GM19463 (cell line): ENCODE measurements at regions not wholly inside any gene's neighbourhood (a gene's known extent, or its start where the extent isn't known, plus 50 kb on each side); places are given as distances from the start of the nearest gene placed in this dataset.
A peak's percentile ranks its signal among the peaks of the same experiment; 100 is the strongest.

ENCODE experiments used
- ATAC-seq: cut with Tn5 transposase; IDR thresholded peaks from one replicate; pipeline ENCODE4 v1.9.1; 2021; ENCODE audit warnings: mild to moderate bottlenecking, moderate library complexity; ENCODE audit not compliant: unreplicated experiment

- ATAC-seq, result no peak
Measured at GRCh38 chr1:209506101-209506500, 77.4 kb upstream of the CAMK1G start.

DNA sequence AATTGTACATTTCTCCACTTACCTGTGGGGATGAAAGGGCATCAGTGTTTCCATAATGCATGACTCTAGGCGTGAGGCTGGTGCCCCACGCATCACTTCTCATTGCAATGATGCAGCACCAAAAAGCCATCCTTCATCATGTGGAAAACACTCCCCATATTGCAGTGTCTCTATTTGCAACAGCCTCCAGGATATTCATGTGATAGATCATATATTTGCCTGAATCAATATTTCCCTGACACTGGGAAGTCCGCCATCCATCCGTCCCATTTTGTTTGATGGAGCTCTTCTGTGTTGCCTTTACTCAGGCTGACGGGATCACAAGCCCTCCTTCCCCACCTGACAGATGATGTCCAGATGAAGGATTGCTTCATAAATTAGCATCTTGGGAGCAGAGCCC lies 74.5 kb upstream of the CAMK1G start:
- no peak for ATAC-seq

GRCh38 chr1:209510063-209510462 lies 73.5 kb upstream of the CAMK1G start:
- ATAC-seq, result no peak

GRCh38 chr1:209511169-209511568 lies 72.3 kb upstream of the CAMK1G start:
- no peak for ATAC-seq

DNA sequence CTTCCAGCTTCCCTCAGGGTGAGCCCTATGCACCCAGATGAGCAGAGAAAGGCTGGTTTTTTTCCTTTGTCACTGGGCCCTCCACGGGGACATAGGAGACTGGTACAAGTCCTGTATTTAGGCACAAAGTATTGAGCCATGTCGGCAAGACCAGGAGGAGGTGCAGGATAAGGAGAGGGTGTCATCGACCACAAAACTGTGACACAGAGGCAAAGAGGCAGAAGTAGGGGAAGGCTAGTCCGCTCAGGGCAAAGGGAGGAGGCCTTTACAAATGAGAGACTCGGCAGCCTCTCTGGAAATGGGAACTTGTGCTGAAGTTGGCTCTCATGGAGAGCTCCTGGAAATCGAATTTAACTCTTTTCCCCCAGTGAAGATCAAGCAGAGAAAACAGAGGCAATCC lies 70.7 kb upstream of the CAMK1G start:
- no peak for ATAC-seq

DNA sequence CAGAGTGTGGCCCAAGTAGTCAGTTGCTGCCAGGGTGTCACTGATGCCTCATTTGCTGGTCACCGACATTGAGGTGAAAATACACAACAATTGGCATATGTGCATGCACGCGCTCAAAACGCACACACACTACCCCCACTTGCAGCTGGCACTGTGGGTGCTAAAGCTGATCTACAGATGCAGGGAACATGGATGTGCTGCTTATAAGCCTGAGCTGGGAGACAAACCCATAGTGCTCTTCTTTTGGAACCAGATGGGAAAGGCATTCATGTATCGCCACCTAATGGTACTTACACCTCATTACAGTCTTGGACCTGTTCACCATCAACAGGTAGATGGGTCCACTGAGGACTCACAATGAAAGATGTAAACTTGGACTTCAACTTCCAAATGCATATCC lies 70.3 kb upstream of the CAMK1G start:
- peak; percentile 53 for ATAC-seq

- no peak for ATAC-seq
Measured at GRCh38 chr1:209516771-209517680, 66.5 kb upstream of the CAMK1G start.

- ATAC-seq, result no peak
Measured at GRCh38 chr1:209517681-209518050, 65.8 kb upstream of the CAMK1G start.

DNA sequence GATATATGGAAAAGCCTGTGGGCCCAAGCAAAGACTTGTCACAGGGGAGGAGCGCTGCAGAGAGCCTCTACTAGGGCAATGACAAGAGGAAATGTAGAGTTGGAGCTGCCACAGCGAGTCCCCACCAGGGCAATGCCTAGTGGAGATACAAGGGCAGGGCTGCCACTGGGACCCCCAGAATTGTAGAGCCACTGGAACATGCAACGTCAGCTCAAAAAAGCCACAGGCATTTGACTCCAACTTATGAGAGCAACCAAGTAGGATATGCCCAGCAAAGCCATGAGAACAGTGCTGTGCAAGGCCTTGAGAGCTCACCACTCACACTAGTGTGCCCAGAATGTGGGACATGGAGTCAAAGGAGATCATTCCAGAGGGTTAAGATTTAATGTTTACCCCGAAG lies 63.7 kb upstream of the CAMK1G start:
- no peak for ATAC-seq

DNA sequence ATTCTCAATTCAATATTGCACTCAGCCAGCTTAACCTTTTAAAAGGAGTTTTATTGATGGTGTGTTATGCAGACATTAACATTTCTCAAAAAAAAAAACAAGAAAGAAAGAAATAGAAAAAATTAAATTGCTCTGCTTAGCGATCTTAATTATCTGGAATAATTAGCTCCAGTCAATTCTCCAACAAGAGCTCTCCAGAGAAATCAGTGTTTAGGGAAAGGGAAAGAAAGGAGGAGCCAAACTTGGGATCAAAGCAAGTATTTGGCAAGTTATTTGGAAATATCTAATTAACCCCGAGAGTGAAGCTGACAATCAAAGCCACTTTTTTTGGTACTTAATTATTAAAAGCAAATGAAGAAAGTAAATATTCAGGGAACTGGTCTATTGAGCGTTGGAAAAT lies 60.7 kb upstream of the CAMK1G start:
- no peak for ATAC-seq

DNA sequence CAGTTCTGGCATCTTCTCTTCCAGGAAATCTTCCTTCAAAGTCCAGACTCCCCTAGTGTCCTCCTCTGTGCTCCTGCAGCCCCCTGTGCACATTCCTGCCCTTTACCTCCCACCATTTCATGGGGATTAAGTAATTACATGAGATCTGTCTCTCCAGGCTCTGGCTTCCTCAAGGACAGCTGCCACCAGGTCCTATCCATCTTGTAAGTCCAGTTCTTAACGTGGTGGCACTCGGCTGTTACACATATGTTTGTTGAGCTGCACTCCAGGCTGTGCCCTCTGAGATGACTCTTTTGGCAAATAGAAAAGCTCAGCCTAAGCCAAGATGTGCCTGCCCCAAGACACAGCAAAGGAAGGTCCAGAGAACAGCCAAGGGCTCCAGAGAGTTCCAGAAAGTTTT lies 57.4 kb upstream of the CAMK1G start:
- no peak for ATAC-seq

DNA sequence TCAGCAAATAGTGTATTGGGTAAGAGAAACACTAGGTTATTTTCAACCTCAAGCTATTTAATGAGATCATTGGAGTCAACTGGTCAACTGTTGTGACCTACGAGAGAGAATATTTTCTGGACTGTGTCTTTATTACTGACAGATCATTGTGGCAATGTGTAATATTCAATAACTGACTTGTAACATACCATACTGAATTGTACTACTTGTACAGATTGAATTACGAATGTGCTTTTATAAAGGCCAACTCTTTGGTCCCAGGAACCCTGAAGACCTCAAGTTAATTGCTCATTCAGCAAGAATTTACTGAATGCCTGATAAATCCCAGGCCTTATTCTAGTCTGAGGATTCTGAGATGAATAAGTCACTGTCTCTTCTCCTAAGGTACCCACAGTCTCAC lies 56.1 kb upstream of the CAMK1G start:
- ATAC-seq, result no peak

DNA sequence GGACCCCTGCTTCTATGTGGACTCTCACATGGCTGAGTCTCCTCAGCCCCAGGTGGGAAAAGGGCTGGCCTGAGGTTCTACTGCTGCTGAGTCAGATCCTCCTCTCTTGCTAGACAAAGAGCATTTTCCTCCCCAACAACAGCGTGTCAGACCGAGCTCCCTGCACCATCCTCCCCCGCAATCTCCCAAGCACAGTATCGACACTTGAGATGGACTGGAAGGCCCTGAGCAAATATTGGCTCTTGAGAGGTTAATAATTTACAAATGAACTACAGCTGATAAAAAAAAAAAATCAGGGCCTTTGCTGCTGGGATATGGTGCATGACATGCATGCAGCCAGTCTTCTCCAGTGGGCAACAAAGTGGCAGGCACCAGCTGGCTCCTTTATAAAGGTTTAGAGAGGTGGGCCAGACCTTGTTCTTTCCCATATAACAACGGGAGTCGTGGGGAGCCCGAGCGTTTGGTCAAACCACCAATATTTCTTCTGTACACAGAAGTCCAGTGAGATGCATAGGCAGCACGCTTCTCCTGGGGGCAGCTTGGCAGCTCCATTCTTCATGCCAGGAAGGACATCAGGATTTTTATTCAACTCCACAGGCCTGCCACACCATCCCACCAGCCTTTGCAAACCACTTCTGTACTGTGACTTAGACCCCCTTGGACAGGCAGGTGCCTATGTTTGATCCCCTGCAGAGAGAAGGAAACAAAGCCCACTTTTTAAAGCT lies 55.4 kb upstream of the CAMK1G start:
- ATAC-seq, result no peak

DNA sequence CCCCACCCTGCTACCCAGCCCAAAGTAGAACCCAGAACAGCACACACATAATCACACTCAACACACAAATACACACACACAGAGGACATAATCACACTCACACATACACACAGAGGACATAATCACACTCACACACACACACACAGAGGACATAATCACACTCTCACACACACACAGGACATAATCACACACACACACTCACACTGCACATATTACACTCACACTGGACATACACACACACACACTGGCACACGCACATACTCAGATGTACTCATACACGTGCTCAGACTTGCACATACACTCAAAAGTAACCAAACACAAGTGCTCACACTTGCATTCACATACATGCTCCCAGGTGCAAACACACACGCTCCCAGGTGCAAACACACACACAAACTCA lies 54.3 kb upstream of the CAMK1G start:
- ATAC-seq, result no peak

- ATAC-seq, result no peak
Measured at GRCh38 chr1:209531006-209531405, 52.5 kb upstream of the CAMK1G start.

DNA sequence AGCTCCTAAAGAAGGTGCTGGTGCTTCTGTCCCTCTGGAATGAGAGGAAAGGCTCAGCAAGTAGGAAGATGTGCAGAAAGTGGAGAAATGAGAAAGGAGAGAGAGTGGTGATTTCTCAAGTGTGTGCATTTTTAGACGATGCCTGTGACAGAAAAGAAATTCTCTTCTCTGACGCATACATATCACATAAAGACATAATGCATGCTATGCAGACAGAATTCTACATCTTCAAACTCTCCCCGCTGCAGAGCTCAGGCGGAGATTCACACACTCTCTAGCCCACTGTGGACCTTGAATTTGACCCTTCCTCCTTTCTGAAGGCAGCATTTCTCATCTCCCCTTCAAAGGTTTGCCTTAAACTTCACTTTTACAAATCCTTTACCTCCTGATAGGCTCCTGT lies 52.0 kb upstream of the CAMK1G start:
- no peak for ATAC-seq
